ENCODE measurements at regions not wholly inside any gene's neighbourhood (a gene's known extent, or its start where the extent isn't known, plus 50 kb on each side); places are given as distances from the start of the nearest gene placed in this dataset. TPM values are rescaled to one million over a fixed set of nuclear protein-coding genes. Genes with fewer than 3 reads are reported as not detected.

DNA sequence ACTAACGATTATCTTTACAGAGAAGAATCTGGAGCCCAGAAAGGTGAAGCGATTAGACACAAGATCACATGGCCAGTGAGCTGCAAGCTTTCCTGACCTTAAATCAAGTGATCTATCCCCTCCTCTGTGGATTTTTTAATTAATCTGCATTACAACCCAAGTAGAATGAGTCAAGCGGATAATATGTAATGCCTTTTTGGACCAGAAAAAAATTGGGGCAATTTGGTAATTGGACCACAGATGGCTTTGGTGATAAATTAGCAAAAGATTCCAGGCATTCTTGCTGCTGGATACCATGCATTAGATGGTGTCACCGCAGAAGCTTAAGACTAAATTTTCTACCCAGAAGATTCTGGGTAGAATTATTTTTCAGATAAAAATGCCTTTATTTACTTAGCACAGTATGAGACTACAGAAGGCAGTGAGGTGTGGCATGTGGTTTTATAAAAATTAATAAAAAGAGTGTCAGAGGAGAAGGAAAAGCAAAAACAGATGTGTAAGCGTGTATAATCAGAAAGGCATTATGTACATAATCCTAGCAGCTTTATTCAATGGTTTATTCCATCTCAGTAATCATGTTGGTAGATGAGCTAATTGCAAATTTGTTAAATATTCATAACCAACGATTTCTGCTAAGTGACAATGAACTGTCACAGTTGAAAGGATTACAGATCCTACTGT lies 53.9 kb upstream of the PCSK2 start:
- SMC1A ChIA-PET (ENCODE audit: uncharacterized antibody, unreplicated experiment), result no interaction called here
- Histone ChIP-seq H3K4me3 (no peak overlapping the region), H3K9me3 (replicated peaks; ENCODE audit: control insufficient read depth, insufficient read depth, low read length) (no peaks in the 10 kb centered on the region), H3K27ac (ENCODE audit: control insufficient read depth, insufficient read depth) (no peak overlapping the region), H3K4me2 (ENCODE audit: control insufficient read depth, insufficient read depth) (no peak overlapping the region), H3K9ac (ENCODE audit: control insufficient read depth, insufficient read depth, low read length) (no peak overlapping the region), H2AFZ (ENCODE audit: control insufficient read depth, low read depth, low read length) (no peak overlapping the region), H3K27me3 (replicated peaks in 1 of 2; ENCODE audit: control insufficient read depth in 2 of 2, insufficient read depth in 2 of 2, low read length in 1 of 2) (no peaks in the 10 kb centered on the region), H3K4me1 (ENCODE audit: control insufficient read depth, insufficient read depth, low read length) (no peaks in the 10 kb centered on the region), H3K36me3 (ENCODE audit: control insufficient read depth in 2 of 2, insufficient read depth in 2 of 2, low read length in 1 of 2) (no peaks in the 10 kb centered on the region), H3K79me2 (ENCODE audit: control insufficient read depth, insufficient read depth, low read length) (no peaks in the 10 kb centered on the region), H4K20me1 (ENCODE audit: control insufficient read depth, insufficient read depth) (no peaks in the 10 kb centered on the region)
- in situ Hi-C loops (cut with MboI), result loop anchor here (10.0 kb wide), 1 partner anchor 58 kb away; no protein-coding TSS in a partner anchor
- intact Hi-C loops (cut with micrococcal nuclease; ENCODE audit: unreplicated experiment), result no loop called here
- WGBS (ENCODE audit: insufficient coverage, insufficient replicate concordance, low lambda C conversion rate, missing lambda C conversion rate), result 26% methylated on average over 6 of the region's 6 CpGs
- no peak for FAIRE-seq
- CTCF ChIA-PET, result no interaction called here
- no TSS peak for BruUV-seq (replicated peaks)
- POLR2A ChIA-PET, result no interaction called here
- ATAC-seq, result no peak
- RAD21 ChIA-PET (ENCODE audit: unreplicated experiment), result no interaction called here
- no peak for TF ChIP-seq IKZF2 (IDR thresholded peaks at IDR 0.05)
- no peak for TF ChIP-seq HDAC6 (IDR thresholded peaks at IDR 0.05; ENCODE audit: unreplicated experiment)
- no peak for TF ChIP-seq TBL1XR1 (IDR thresholded peaks at IDR 0.05; ENCODE audit: low read depth, low read length)
- no peak for TF ChIP-seq SIX5 (IDR thresholded peaks at IDR 0.05; ENCODE audit: low read depth, low read length, severe bottlenecking)
- no peak for TF ChIP-seq RAD21 (IDR thresholded peaks at IDR 0.05; ENCODE audit: insufficient read depth, low read depth, low read length)
- TF ChIP-seq FOS (IDR thresholded peaks at IDR 0.05; ENCODE audit: borderline replicate concordance, extremely low read depth, insufficient read length), result no peak
- TF ChIP-seq NFXL1 (IDR thresholded peaks at IDR 0.05; ENCODE audit: borderline replicate concordance), result no peak
- no peak for DNase-seq (ENCODE audit: low read depth, low spot score)

Small RNA genes lying in the stretch of these regions (small RNA-seq; reads per million reads assigned to genes)
- not detected for gene RF00012
